ENCODE measurements at regions not wholly inside any gene's neighbourhood (a gene's known extent, or its start where the extent isn't known, plus 50 kb on each side); places are given as distances from the start of the nearest gene placed in this dataset.

GRCh38 chr6:3565291-3565690 lies 108.4 kb upstream of the SLC22A23 start:
- TF ChIP-seq, protein P1, sequence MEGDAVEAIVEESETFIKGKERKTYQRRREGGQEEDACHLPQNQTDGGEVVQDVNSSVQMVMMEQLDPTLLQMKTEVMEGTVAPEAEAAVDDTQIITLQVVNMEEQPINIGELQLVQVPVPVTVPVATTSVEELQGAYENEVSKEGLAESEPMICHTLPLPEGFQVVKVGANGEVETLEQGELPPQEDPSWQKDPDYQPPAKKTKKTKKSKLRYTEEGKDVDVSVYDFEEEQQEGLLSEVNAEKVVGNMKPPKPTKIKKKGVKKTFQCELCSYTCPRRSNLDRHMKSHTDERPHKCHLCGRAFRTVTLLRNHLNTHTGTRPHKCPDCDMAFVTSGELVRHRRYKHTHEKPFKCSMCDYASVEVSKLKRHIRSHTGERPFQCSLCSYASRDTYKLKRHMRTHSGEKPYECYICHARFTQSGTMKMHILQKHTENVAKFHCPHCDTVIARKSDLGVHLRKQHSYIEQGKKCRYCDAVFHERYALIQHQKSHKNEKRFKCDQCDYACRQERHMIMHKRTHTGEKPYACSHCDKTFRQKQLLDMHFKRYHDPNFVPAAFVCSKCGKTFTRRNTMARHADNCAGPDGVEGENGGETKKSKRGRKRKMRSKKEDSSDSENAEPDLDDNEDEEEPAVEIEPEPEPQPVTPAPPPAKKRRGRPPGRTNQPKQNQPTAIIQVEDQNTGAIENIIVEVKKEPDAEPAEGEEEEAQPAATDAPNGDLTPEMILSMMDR (IDR thresholded peaks at IDR 0.05; ENCODE audit: low read depth, low read length, missing control alignments), result no peak
- no peak overlapping the region for H3K4me3 ChIP-seq (replicated peaks; ENCODE audit: low read depth, low read length)
- DNase-seq (ENCODE audit: extremely low read depth, low read depth), result no peak

DNA sequence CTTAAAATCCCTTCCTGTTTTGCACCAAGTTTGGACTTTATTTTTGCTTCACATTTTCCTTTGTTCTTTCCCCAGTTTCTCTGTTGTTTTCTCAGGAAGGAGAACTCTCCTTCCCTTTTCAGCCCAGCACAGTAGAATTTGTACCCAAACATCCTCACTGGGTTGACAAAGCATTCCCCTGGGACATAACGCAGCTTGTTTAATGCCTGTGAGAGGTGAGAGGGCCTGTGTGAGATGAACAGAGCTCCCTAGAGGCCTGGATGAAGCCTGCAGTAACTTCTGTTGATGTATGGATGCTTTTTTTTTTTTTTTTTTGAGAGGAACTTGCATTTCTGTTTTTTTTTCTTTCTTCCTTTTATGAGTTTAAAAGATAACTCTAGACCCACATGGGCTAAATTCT lies 104.9 kb upstream of the SLC22A23 start:
- DNase-seq (ENCODE audit: extremely low read depth, low read depth), result no peak
- H3K4me3 ChIP-seq (replicated peaks; ENCODE audit: low read depth, low read length), result no peak overlapping the region
- TF ChIP-seq, protein P1 (IDR thresholded peaks at IDR 0.05; ENCODE audit: low read depth, low read length, missing control alignments), result no peak

- no peak for DNase-seq (ENCODE audit: extremely low read depth, low read depth)
- H3K4me3 ChIP-seq (replicated peaks; ENCODE audit: low read depth, low read length), result no peak overlapping the region
- TF ChIP-seq, protein P1 (IDR thresholded peaks at IDR 0.05; ENCODE audit: low read depth, low read length, missing control alignments), result no peak
Measured at GRCh38 chr6:3560211-3560610, 103.4 kb upstream of the SLC22A23 start.

- DNase-seq (ENCODE audit: extremely low read depth, low read depth), result no peak
- TF ChIP-seq, protein P1 (IDR thresholded peaks at IDR 0.05; ENCODE audit: low read depth, low read length, missing control alignments), result no peak
- H3K4me3 ChIP-seq (replicated peaks; ENCODE audit: low read depth, low read length), result no peak overlapping the region
Measured at GRCh38 chr6:3559561-3559960, 102.7 kb upstream of the SLC22A23 start.

GRCh38 chr6:3557336-3557735 lies 100.5 kb upstream of the SLC22A23 start:
- H3K4me3 ChIP-seq (replicated peaks; ENCODE audit: low read depth, low read length), result no peak overlapping the region
- no peak for DNase-seq (ENCODE audit: extremely low read depth, low read depth)
- TF ChIP-seq, protein P1 (IDR thresholded peaks at IDR 0.05; ENCODE audit: low read depth, low read length, missing control alignments), result no peak

GRCh38 chr6:3553254-3553653 lies 96.4 kb upstream of the SLC22A23 start:
- H3K4me3 ChIP-seq (replicated peaks; ENCODE audit: low read depth, low read length), result no peak overlapping the region
- DNase-seq (ENCODE audit: extremely low read depth, low read depth), result no peak
- TF ChIP-seq, protein P1 (IDR thresholded peaks at IDR 0.05; ENCODE audit: low read depth, low read length, missing control alignments), result no peak
